Embryonic facial prominence (tissue), 1 donor: ENCODE measurements at regions not wholly inside any gene's neighbourhood (a gene's known extent, or its start where the extent isn't known, plus 50 kb on each side); places are given as distances from the start of the nearest gene placed in this dataset.

Experiments used
- DNase-seq: peaks from one replicate; pipeline ENCODE4 v3.0.0-alpha.2; 2016; ENCODE audit errors: extremely low spot score

GRCh38 chr2:20523073-20523798, 76.4 kb downstream of the RHOB start:
- no peak for DNase-seq

- DNase-seq, result no peak
Measured at GRCh38 chr2:20523799-20524187, 76.9 kb downstream of the RHOB start.

DNA sequence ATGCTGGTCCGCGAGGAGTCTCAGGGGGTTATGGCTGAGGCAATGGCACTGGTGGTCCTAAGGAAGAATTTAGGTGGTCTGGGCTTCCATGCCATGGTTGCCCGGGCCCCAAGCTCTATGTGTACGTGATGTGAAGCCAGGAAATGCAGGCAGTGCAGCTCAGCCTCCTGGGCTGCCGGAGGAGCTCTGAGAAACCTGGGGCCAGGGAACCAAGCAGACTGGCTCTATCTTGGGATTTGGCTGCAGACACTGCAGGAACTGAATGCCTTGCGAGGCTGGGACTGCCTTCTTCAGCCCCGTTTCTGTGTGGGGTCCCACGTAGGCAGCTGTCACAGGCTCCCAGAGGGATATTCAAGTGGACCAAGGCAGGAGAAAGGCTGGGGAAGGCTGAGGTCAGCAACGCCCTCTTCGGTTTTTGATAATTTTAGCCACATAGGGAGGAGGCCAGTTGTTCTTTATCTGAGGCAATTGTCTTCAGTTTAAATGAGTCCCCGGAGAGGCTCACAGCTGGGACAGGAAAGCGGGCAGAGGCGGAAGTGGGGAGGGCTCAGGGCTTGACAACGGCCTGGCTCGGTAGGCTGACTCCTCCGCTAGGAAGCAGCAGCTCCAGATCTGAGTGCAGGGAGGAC, 77.7 kb downstream of the RHOB start:
- DNase-seq, result no peak

DNA sequence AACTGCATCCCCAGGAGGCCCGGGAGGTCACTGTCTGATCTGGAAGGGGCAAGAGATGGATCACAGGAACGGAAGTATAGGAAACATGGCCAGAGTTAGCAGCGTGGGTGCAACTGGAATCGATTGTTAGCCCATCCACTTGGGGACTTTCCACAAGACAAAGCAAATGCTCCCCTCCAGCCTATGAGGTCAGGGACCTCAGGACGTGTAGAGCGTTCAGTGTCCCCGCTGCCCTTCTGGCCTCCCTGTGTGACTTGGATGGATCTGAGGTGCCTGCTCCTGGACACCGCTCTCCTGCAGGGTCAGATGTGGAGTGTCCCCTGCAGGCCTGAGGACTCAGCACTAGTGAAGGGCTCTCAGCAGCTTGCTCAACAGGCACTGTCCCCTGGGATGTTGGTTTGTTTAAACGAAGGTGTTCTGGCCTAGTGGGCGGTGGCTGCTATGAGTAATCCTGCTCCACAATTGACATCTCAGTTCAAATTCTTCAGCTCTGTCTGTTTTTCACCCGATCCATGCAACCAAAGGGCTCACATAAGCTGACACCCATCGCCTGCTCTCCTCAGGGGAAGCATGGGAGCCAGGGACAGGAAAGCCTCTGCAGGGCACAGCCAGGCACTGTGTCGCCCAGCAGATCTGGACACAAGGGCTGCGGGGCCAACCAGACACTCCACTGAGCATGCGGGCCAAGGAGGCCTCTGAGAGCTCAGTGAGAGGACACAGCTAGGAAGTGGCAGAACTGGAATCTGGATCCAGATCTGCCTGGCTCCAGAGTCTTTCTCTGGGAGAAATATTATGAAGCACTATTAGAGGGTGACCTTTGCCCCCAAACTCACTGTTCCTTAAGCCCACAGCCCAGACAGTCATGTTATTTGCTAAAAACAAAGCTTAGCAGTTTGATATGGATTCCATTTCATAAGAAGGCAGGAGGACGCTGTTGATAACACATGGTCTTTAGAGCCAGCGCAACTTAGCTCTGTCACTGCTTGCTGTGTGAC, 78.5 kb downstream of the RHOB start:
- no peak for DNase-seq

GRCh38 chr2:20526160-20526559, 79.3 kb downstream of the RHOB start:
- no peak for DNase-seq

- DNase-seq, result no peak
Measured at GRCh38 chr2:20526708-20527107, 79.8 kb downstream of the RHOB start.

GRCh38 chr2:20528713-20529112, 81.8 kb downstream of the RHOB start:
- no peak for DNase-seq

- DNase-seq, result no peak
Measured at GRCh38 chr2:20530520-20530919, 83.6 kb downstream of the RHOB start.

DNA sequence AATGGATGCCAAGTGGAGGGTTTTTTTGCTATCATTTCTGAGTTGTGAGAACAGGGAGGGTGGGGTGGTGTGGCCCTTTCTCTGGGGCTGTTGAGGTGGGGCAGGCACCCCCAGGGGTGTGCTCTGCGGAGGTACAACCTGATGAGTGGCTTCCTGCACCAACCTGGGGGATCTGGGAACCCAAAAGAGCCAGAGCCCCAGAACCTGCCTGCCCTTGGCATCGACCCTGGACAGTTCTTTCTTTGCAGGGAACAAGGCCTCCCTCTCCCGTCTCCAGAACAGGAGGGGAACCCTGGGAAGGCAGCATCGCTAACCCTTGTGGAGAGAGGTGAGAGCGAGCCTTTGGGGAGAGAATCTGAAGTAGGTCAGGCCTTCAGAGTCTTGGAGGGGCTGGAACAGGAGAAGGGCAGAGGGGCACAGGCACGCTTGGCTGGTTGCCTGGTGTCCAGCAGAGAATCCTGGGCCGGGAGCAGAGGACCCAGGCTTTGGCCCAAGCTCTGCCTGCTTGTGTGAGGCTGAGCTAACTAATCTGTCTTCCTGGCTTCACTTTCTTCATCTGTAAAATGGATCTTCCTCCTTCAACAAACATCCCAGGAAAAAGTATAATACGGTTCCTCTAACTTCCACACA, 84.9 kb downstream of the RHOB start:
- DNase-seq, result no peak

GRCh38 chr2:20532634-20533437, 86.0 kb downstream of the RHOB start:
- no peak for DNase-seq

DNA sequence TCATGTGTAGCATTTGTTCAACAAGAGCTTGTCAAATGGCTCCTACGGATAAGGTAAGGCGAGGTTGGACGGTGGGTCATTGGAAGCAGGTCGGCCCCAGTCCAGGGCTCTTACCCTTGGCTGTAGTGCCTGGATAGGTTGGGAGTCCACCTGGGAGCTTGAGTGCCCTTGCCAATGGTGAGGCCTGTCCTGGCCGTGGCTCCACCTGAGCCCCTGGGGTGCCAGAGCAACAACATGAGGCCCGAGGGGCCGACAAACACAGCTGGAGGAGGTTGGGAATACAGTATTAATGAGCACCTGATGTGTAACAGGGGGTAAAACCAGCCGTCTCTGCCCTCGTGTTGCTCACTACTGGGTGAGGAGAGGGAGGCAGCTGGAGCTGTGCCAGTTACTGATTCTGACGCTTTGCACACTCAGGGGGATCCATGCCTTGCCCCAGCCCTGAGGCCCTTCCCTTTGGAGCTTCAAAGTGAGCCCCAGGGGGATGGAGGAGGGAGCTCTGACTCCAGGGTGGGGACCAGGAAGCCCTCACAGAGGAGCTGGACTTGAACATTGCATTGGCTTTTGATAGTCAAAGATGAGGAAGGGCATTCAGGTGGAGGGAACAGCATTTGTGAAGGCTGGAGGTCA, 87.2 kb downstream of the RHOB start:
- DNase-seq, result no peak

DNA sequence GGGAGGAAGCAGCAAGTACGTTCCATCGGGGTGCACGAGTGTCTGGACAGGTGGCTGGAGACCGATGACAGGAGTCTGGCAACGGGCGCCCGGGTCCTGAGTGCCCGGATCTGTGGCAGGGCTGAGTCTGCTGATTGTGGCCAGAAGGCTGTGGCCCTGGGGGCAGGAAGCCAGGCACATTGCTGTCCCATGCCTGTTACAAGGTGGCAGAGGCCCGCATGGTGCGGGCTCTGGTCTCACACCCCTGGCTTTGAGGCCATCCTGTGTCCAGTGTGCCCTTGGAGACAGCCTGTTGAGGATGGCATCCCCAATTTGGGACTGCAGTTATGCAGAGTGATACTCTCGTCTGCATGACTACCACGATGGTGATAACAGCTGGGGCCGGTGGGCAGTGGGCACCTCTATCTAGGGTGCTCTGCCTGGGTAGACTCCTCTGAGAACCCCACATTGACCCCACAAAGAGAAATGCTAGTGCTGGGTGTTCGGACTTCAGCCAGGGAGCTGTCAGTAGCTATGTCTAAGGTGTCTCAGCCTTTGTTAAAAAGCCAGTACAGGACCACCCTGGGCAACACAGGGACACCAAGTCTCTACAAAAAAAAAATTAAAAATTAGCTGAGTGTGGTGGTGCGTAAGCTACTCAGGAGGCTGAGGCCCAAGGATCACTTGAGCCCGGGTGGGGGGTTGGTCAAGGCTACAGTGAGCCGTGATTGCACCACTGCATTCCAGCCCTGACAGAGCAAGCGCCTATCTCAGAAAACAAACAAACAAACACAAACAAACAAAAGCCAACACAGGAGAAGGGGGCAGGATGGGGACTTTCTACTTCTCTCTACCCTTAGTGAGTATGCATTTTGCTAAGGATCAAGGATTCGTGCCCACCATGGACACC, 88.3 kb downstream of the RHOB start:
- DNase-seq, result no peak

- DNase-seq, result no peak
Measured at GRCh38 chr2:20536619-20537422, 89.9 kb downstream of the RHOB start.

- no peak for DNase-seq
Measured at GRCh38 chr2:20537423-20538307, 90.8 kb downstream of the RHOB start.

DNA sequence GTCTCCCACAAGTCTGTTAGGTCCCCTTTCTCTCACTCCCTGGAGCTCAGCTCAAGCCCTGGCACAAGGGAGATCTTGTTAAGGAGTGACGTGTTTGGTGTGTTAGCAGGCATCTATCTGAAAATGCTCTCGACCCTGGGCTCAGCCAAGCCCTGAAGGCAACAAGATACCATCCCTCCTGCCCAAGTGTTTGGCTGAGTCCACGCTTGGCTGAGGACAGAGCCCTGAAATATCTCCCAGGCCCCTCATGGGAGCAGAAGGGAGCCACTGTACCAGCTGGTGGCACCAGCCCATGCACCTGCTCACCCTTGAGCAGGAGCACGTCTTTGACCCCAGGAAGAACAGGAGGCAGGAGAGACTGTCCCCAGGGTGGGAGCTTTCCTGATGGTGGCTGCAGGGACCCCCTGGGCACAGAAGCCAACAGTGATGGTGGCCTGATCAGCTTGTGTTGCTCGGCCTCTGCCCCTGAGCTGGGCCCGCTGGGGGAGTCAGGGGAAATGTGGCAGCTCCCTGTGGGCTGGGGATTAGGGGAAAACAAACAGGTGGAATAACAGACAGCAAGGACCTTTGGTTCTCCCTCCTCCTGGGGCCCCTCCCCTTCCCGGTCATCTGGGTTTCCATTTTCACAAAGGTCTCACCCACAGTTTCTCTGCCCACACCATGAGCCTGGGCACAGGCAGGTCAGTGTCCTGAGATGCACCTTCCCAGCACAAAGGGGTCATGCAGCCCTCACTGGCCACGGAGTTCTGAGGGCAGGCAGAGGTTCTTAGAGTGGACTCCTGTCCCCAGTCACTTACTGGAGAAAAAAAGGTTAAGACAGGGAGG, 91.6 kb downstream of the RHOB start:
- DNase-seq, result no peak

DNA sequence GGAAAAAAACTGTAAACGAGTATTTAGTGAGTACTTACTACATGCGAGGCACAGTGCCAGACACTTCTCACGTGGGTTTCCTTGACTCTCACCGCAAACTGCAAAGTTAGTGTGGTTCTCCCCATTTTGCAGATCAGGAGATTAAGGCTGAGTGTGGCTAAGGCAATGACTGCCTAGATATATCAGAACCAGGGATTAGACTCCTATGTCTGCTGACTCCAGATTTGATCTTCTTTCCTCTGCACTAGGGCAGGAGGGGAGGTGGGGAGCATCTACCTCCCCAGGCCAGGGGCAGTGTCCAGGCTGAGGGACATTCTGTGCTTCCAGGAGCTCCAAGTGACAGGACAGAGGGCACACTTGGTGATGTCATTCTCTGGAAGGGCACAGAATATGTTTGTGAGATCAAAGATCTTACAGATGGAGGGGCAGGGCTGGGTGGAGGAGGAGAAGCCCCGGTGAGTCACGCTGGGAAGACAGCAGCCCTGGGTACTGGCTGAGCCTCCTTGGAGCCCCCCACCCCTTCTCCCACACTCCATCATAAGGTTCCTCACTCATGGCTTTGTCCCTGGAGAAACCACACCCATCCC, 92.4 kb downstream of the RHOB start:
- no peak for DNase-seq
